ENCODE measurements at regions not wholly inside any gene's neighbourhood (a gene's known extent, or its start where the extent isn't known, plus 50 kb on each side); places are given as distances from the start of the nearest gene placed in this dataset.

DNA sequence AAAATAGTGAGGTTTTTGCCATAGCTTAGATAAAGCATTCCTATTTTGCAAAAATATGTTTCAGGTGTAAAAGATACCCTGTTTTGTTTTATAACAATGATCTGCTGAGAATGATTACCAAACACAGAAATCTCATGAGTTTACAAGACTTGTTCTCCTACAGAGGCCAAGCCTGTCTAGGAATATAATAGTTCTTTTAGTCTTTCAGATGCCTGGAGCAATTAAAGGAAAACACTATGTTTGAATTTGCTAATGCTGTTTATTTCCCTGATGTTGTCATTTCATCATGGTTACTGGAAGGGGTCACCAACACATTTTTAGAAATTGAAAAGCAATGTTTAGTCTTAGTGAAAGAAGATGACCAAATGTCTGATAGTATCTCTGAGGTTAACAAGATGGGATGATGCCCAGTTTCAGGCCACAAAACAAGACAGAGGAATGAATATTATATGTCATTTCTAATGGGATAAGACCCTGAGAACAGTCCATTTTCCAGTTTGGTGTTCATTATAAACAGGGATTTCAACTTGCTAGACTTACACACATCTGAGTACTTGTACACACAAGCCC, 559.9 kb downstream of the INHBA start:
- TF ChIP-seq POLR2A (IDR thresholded peaks at IDR 0.05) = no peak
- TF ChIP-seq POLR2AphosphoS5 (IDR thresholded peaks at IDR 0.05) = no peak
- TF ChIP-seq, protein P1, sequence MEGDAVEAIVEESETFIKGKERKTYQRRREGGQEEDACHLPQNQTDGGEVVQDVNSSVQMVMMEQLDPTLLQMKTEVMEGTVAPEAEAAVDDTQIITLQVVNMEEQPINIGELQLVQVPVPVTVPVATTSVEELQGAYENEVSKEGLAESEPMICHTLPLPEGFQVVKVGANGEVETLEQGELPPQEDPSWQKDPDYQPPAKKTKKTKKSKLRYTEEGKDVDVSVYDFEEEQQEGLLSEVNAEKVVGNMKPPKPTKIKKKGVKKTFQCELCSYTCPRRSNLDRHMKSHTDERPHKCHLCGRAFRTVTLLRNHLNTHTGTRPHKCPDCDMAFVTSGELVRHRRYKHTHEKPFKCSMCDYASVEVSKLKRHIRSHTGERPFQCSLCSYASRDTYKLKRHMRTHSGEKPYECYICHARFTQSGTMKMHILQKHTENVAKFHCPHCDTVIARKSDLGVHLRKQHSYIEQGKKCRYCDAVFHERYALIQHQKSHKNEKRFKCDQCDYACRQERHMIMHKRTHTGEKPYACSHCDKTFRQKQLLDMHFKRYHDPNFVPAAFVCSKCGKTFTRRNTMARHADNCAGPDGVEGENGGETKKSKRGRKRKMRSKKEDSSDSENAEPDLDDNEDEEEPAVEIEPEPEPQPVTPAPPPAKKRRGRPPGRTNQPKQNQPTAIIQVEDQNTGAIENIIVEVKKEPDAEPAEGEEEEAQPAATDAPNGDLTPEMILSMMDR (IDR thresholded peaks at IDR 0.05) = no peak
- TF ChIP-seq EP300 (IDR thresholded peaks at IDR 0.05; ENCODE audit: low read depth) = no peak
